RKO (cell line): ENCODE measurements at regions not wholly inside any gene's neighbourhood (a gene's known extent, or its start where the extent isn't known, plus 50 kb on each side); places are given as distances from the start of the nearest gene placed in this dataset.

Experiments
- DNase-seq: peaks from one replicate; pipeline ENCODE4 v3.0.0-alpha.2; 2016; ENCODE audit warnings: low spot score

- no peak for DNase-seq
Measured at GRCh38 chrX:66328950-66329596, 165.0 kb downstream of the HEPH start.

- DNase-seq = no peak
Measured at GRCh38 chrX:66360894-66361293, 196.8 kb downstream of the HEPH start.

GRCh38 chrX:66384722-66385121, 220.7 kb downstream of the HEPH start:
- no peak for DNase-seq

- DNase-seq = no peak
Measured at GRCh38 chrX:66399273-66399672, 235.2 kb downstream of the HEPH start.

- no peak for DNase-seq
Measured at GRCh38 chrX:66402165-66402564, 236.7 kb downstream of the EDA2R start.

- peak; percentile 44 for DNase-seq
Measured at GRCh38 chrX:66408507-66408906, 230.4 kb downstream of the EDA2R start.

GRCh38 chrX:66410806-66411205, 228.1 kb downstream of the EDA2R start:
- no peak for DNase-seq
